PC-9 (cell line): ENCODE measurements at regions not wholly inside any gene's neighbourhood (a gene's known extent, or its start where the extent isn't known, plus 50 kb on each side); places are given as distances from the start of the nearest gene placed in this dataset.

ENCODE experiments used
- BruUV-seq: library from RNA; stranded (reverse); fragments of 400-500 nt; replicated peaks from 2 replicates; lab custom pipeline; 2021; lab: Mats Ljungman, UMichigan
- CTCF ChIA-PET: fragments of 300-600 bp; sonication (Branson Sonifier 250); formaldehyde crosslinking; loops from one replicate; lab custom pipeline; 2022; ENCODE audit warnings: antibody characterized with exemption; lab: Charles Lee
- POLR2A ChIA-PET: fragments of 300-600 bp; sonication (Branson Sonifier 250); formaldehyde crosslinking; loops from one replicate; lab custom pipeline; 2022; ENCODE audit warnings: antibody characterized with exemption; ENCODE audit not compliant: unreplicated experiment; lab: Charles Lee
- DNase-seq, 2 experiments: peaks; one replicate each; pipeline versions ENCODE4 v3.0.0 to v3.0.0-alpha.2; 2015 to 2022; ENCODE audit warnings: mixed read lengths in 1 of 2
- H2AFZ ChIP-seq: fragments of 200-600 bp; sonication (generic); 2 replicates; pipeline ENCODE4 v1.8.1; 2017; ENCODE audit warnings: antibody characterized with exemption
- H3F3A ChIP-seq: fragments of 200-600 bp; sonication (generic); 2 replicates; pipeline ENCODE4 v1.8.1; 2017; ENCODE audit warnings: antibody characterized with exemption, mild to moderate bottlenecking, low read depth; ENCODE audit not compliant: insufficient read depth
- H3K27ac ChIP-seq: fragments of 200-600 bp; sonication (generic); 2 replicates; pipeline ENCODE4 v1.6.1; 2016; ENCODE audit warnings: mixed run types
- H3K27me3 ChIP-seq: fragments of 200-600 bp; sonication (generic); 2 replicates; pipeline ENCODE4 v1.6.1; 2016; ENCODE audit warnings: low read depth, mixed run types; ENCODE audit not compliant: insufficient read depth
- H3K36me3 ChIP-seq: fragments of 200-600 bp; sonication (generic); 2 replicates; pipeline ENCODE4 v1.6.1; 2016; ENCODE audit warnings: low read depth, mixed run types
- H3K4me1 ChIP-seq: fragments of 200-600 bp; sonication (generic); replicated peaks from 2 replicates; pipeline ENCODE4 v1.6.1; 2016; ENCODE audit warnings: mixed run types; ENCODE audit not compliant: insufficient read depth
- H3K4me2 ChIP-seq: fragments of 200-600 bp; sonication (generic); 2 replicates; pipeline ENCODE4 v1.6.1; 2017; ENCODE audit warnings: mixed run types
- H3K4me3 ChIP-seq: fragments of 200-600 bp; sonication (generic); 2 replicates; pipeline ENCODE4 v1.6.1; 2016; ENCODE audit warnings: mixed run types
- H3K79me2 ChIP-seq: fragments of 200-600 bp; sonication (generic); 2 replicates; pipeline ENCODE4 v1.6.1; 2017; ENCODE audit warnings: low read depth, mixed run types
- H3K9me2 ChIP-seq: fragments of 200-600 bp; sonication (generic); 2 replicates; pipeline ENCODE4 v1.8.1; 2017; ENCODE audit warnings: mild to moderate bottlenecking; ENCODE audit not compliant: insufficient read depth
- H3K9me3 ChIP-seq: fragments of 200-600 bp; sonication (generic); 2 replicates; pipeline ENCODE4 v1.8.1; 2016; ENCODE audit warnings: low read depth; ENCODE audit not compliant: insufficient read depth
- H4K20me1 ChIP-seq: fragments of 200-600 bp; sonication (generic); 2 replicates; pipeline ENCODE4 v1.8.1; 2017; ENCODE audit not compliant: insufficient read depth
- EZH2 ChIP-seq: fragments of 200-600 bp; sonication (generic); IDR thresholded peaks from 2 replicates; pipeline ENCODE4 v1.8.0; 2017; ENCODE audit warnings: antibody characterized with exemption, low read depth
- intact Hi-C: fragments of 100-400 bp; cut with micrococcal nuclease; formaldehyde crosslinking; loops from one replicate; pipeline ENCODE4 v1.10.0; 2022; ENCODE audit not compliant: unreplicated experiment
- TF ChIP-seq, protein P1 (sequence below): fragments of 200-600 bp; sonication (generic); conservative IDR thresholded peaks from 2 replicates; pipeline ENCODE4 v1.6.1; 2017; ENCODE audit warnings: mixed run types, antibody characterized with exemption, mild to moderate bottlenecking, moderate library complexity

DNA sequence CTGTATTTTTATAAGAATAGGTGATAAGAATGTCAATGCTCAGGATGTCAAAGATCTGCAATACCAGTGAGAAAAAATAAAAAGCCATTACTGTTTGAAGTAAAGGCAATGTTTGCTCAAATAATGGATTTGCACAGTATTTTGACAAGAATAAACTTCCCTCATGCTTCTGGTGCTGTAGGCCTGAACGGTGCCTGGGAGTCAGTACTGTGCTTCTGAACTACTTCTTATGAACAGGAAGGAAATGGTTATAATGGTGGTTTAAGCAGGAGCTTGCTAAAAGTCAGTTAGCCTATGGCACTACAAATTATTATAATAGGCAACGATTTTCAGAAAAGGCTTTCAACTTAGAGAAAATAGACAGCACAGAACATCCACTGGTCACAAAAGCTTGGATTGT, 548.3 kb upstream of the CDH18 start:
- Histone ChIP-seq H3K36me3 (no peaks in the 10 kb centered on the region), H3K27ac (no peak overlapping the region), H3K9me3 (no peaks in the 10 kb centered on the region), H4K20me1 (no peaks in the 10 kb centered on the region), H3K4me2 (no peak overlapping the region), H3K9me2 (no peaks in the 10 kb centered on the region), H3K27me3 (no peaks in the 10 kb centered on the region), H3K79me2 (no peaks in the 10 kb centered on the region), H3F3A (no peaks in the 10 kb centered on the region), H3K4me1 (no peaks in the 10 kb centered on the region), H3K4me3 (no peak overlapping the region), H2AFZ (no peak overlapping the region)
- TF ChIP-seq EZH2: no peak
- DNase-seq: no peak
- ChIA-PET POLR2A (no interaction called here), CTCF (no interaction called here)
- no TSS peak for BruUV-seq
- intact Hi-C loops: no loop called here

DNA sequence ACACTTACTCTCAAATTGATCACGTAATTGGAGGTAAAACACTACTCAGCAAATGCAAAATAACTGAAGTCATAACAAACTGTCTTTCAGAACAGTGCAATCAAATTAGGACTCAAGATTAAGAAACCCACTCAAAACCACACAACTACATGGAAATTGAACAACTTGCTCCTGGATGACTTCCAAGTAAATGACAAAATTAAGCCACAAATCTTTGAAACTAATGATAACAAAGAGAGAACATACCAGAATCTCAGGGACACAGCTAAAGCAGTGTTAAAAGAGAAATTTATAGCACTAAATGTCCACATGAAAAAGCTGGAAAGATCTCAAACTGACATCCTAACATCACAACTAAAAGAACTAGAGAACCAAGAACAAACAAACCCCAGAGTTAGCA, 540.5 kb upstream of the CDH18 start:
- intact Hi-C loops: no loop called here
- H3K4me3 ChIP-seq: no peak overlapping the region
- DNase-seq: no peak
- no peaks in the 10 kb centered on the region for H3K9me2 ChIP-seq
- H3K4me1 ChIP-seq: no peaks in the 10 kb centered on the region
- H4K20me1 ChIP-seq: no peaks in the 10 kb centered on the region
- TF ChIP-seq, protein P1, sequence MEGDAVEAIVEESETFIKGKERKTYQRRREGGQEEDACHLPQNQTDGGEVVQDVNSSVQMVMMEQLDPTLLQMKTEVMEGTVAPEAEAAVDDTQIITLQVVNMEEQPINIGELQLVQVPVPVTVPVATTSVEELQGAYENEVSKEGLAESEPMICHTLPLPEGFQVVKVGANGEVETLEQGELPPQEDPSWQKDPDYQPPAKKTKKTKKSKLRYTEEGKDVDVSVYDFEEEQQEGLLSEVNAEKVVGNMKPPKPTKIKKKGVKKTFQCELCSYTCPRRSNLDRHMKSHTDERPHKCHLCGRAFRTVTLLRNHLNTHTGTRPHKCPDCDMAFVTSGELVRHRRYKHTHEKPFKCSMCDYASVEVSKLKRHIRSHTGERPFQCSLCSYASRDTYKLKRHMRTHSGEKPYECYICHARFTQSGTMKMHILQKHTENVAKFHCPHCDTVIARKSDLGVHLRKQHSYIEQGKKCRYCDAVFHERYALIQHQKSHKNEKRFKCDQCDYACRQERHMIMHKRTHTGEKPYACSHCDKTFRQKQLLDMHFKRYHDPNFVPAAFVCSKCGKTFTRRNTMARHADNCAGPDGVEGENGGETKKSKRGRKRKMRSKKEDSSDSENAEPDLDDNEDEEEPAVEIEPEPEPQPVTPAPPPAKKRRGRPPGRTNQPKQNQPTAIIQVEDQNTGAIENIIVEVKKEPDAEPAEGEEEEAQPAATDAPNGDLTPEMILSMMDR: no peak
- TF ChIP-seq EZH2: no peak
- no peak overlapping the region for H2AFZ ChIP-seq
- POLR2A ChIA-PET: no interaction called here
- no peaks in the 10 kb centered on the region for H3K27me3 ChIP-seq
- CTCF ChIA-PET: no interaction called here
- H3F3A ChIP-seq: no peaks in the 10 kb centered on the region
- BruUV-seq: no TSS peak
- no peaks in the 10 kb centered on the region for H3K79me2 ChIP-seq
- no peak overlapping the region for H3K4me2 ChIP-seq
- no peaks in the 10 kb centered on the region for H3K36me3 ChIP-seq
- H3K9me3 ChIP-seq: no peaks in the 10 kb centered on the region
- no peak overlapping the region for H3K27ac ChIP-seq

DNA sequence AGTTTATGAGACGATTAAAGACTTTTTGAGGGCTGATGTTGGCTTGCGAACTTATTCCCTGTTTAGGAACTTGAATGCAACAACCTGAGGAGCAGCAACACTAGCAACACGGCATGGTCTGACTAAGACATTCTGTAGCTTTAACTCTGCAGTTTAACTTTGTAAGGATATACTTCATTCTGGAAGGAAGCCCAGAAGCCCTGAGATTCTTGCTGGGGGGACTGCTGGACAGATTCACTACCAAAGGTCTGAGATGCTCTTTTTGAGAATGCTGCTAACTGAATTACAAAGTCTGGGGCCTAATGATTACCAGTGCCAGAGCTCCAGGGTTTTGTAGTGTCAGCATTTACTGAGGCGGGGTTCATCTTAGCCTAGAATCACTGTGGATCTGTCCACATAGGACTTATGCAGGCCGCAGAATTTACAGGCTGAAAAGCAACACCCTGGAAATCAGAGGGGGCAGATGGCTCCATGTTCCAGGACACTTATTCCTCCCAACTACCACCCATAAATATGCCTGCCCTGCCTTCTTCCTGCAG, 537.1 kb upstream of the CDH18 start:
- Histone ChIP-seq H3K79me2 (no peaks in the 10 kb centered on the region), H2AFZ (no peak overlapping the region), H3K4me3 (no peak overlapping the region), H3K4me2 (no peak overlapping the region), H3K27me3 (no peaks in the 10 kb centered on the region), H3K4me1 (no peaks in the 10 kb centered on the region), H3K9me3 (no peaks in the 10 kb centered on the region), H4K20me1 (no peaks in the 10 kb centered on the region), H3K27ac (no peak overlapping the region), H3F3A (no peaks in the 10 kb centered on the region), H3K36me3 (no peaks in the 10 kb centered on the region), H3K9me2 (no peaks in the 10 kb centered on the region)
- POLR2A ChIA-PET: no interaction called here
- TF ChIP-seq, protein P1: no peak
- TF ChIP-seq EZH2: no peak
- no TSS peak for BruUV-seq
- CTCF ChIA-PET: no interaction called here
- intact Hi-C loops: no loop called here
- no peak for DNase-seq

DNA sequence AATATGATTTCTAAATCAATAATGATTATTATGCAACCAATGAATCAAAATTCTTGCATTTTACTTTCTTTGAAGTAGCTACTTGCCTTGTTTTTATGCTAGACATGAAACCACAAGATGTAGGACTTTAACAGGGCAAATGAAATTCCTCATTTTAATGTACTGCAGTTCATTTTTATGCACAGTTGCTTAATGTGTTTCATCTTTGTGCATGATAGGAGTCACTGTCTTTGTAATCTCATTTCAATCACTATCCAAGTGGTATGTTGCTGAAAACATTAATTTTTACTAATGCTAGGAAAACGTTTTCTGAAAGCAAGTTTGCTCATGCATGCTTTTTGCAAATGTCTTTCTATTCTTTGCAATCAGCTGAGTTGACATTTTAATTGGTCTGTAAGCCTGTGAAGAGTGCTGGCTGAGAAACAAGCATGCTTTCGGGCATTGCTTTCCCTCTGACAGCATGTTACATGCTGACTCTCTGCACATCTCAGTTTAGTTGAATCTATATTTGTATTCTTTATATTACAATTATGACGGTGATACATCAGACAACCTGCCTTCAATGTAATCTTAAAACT, 535.0 kb upstream of the CDH18 start:
- no peaks in the 10 kb centered on the region for H3K79me2 ChIP-seq
- ChIA-PET POLR2A (no interaction called here), CTCF (no interaction called here)
- H3K27me3 ChIP-seq: no peaks in the 10 kb centered on the region
- H3K9me3 ChIP-seq: no peaks in the 10 kb centered on the region
- no TSS peak for BruUV-seq
- H3K4me3 ChIP-seq: no peak overlapping the region
- no peaks in the 10 kb centered on the region for H4K20me1 ChIP-seq
- H3K36me3 ChIP-seq: no peaks in the 10 kb centered on the region
- intact Hi-C loops: no loop called here
- no peaks in the 10 kb centered on the region for H3K4me1 ChIP-seq
- H2AFZ ChIP-seq: no peak overlapping the region
- H3F3A ChIP-seq: no peaks in the 10 kb centered on the region
- H3K4me2 ChIP-seq: no peak overlapping the region
- no peak overlapping the region for H3K27ac ChIP-seq
- TF ChIP-seq EZH2: no peak
- TF ChIP-seq, protein P1: no peak
- no peaks in the 10 kb centered on the region for H3K9me2 ChIP-seq
- no peak for DNase-seq
